Left ventricle myocardium inferior (tissue), 1 donor: ENCODE measurements at regions not wholly inside any gene's neighbourhood (a gene's known extent, or its start where the extent isn't known, plus 50 kb on each side); places are given as distances from the start of the nearest gene placed in this dataset.
"Not testable (repeated sequence)": the region's sequence is repeated elsewhere in the genome, so short reads cannot be mapped to it uniquely, and the experiment has no call there.

ENCODE experiments used
- DNase-seq: peaks from one replicate; pipeline ENCODE4 v3.0.0-alpha.2; 2020
- H3K27ac ChIP-seq: fragments of 200-600 bp; replicated peaks from 2 replicates; pipeline ENCODE4 v1.8.0; 2021
- H3K27me3 ChIP-seq: fragments of 200-600 bp; 2 replicates; pipeline ENCODE4 v1.8.0; 2021; ENCODE audit warnings: low read depth
- H3K36me3 ChIP-seq: fragments of 200-600 bp; 2 replicates; pipeline ENCODE4 v1.8.0; 2021
- H3K4me1 ChIP-seq: fragments of 200-600 bp; 2 replicates; pipeline ENCODE4 v1.8.0; 2021
- H3K4me3 ChIP-seq: fragments of 200-600 bp; 2 replicates; pipeline ENCODE4 v1.8.0; 2021; ENCODE audit warnings: mild to moderate bottlenecking, moderate library complexity
- H3K9me3 ChIP-seq: fragments of 200-600 bp; replicated peaks from 2 replicates; pipeline ENCODE4 v1.8.0; 2021
- intact Hi-C: fragments of 100-400 bp; cut with micrococcal nuclease; formaldehyde crosslinking; loops from one replicate; pipeline ENCODE4 v1.11.0; 2022
- TF ChIP-seq, protein P1 (sequence below): fragments of 200-600 bp; IDR thresholded peaks from 2 replicates; pipeline ENCODE4 v1.8.0; 2021; ENCODE audit warnings: antibody characterized with exemption, mild to moderate bottlenecking, borderline replicate concordance
- donor health status: DM: no; HTN: yes; CAD: no; lungs with severe emphysema.

DNA sequence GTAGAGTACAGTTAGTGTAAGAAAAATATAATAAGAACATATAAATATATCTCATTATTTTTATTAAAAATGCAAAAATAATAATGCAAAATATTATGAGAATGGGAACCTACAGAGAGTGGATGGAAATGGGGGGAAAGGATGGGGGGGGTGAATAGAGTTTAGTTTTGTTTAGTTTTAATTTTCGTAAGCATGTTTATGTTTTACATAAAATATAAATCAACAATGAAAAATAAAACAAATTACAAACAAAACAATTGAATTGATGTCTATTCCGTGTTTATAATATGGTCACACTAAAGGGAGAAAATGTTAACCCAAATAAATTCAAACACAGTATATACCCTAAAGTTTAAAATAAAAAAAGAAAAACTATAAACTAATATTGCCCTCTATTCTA, 1717.4 kb upstream of the SPRY2 start:
- Histone ChIP-seq H3K36me3 (no peaks in the 10 kb centered on the region), H3K27ac (no peak overlapping the region), H3K9me3 (peaks cover 16% of the 10 kb centered on the region), H3K4me3 (no peak overlapping the region), H3K4me1 (no peaks in the 10 kb centered on the region), H3K27me3 (no peaks in the 10 kb centered on the region)
- TF ChIP-seq, protein P1, sequence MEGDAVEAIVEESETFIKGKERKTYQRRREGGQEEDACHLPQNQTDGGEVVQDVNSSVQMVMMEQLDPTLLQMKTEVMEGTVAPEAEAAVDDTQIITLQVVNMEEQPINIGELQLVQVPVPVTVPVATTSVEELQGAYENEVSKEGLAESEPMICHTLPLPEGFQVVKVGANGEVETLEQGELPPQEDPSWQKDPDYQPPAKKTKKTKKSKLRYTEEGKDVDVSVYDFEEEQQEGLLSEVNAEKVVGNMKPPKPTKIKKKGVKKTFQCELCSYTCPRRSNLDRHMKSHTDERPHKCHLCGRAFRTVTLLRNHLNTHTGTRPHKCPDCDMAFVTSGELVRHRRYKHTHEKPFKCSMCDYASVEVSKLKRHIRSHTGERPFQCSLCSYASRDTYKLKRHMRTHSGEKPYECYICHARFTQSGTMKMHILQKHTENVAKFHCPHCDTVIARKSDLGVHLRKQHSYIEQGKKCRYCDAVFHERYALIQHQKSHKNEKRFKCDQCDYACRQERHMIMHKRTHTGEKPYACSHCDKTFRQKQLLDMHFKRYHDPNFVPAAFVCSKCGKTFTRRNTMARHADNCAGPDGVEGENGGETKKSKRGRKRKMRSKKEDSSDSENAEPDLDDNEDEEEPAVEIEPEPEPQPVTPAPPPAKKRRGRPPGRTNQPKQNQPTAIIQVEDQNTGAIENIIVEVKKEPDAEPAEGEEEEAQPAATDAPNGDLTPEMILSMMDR = no peak
- intact Hi-C loops = no loop called here
- no peak for DNase-seq

- not testable (repeated sequence) for H3K27ac ChIP-seq, H3K27me3 ChIP-seq
Measured at GRCh38 chr13:82045316-82045715, 1704.4 kb upstream of the SPRY2 start.

GRCh38 chr13:82036602-82037001, 1695.7 kb upstream of the SPRY2 start:
- TF ChIP-seq, protein P1 = no peak
- Histone ChIP-seq H3K9me3 (peaks cover 6% of the 10 kb centered on the region), H3K4me3 (no peak overlapping the region), H3K27ac (no peak overlapping the region), H3K27me3 (no peaks in the 10 kb centered on the region), H3K4me1 (no peaks in the 10 kb centered on the region), H3K36me3 (no peaks in the 10 kb centered on the region)
- intact Hi-C loops = no loop called here
- no peak for DNase-seq

More at GRCh38 chr13:82045316-82045715, 1704.4 kb upstream of the SPRY2 start:
- H3K9me3 ChIP-seq = peaks cover 24% of the 10 kb centered on the region
- intact Hi-C loops, DNase-seq, H3K4me1 ChIP-seq, H3K4me3 ChIP-seq, H3K36me3 ChIP-seq: not testable (repeated sequence)

DNA sequence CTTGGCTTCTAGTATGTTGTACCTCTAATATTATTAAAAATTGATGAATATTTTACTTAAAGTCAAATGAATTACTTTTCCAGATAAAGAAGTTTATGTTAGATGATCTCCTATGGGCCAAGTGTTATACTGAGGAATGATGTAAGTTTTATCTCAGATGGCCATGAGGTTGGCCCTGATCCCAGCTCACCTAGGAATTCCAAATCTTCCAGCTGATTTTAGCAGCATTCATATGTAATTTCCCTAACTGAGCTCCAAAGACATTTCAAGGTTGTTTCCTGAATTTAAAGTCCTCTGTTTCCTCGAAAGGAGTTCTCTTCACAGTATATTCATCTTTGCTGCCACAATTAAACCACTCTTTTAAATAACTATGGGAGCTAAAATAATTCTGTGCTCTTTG, 1670.4 kb upstream of the SPRY2 start:
- H3K9me3 ChIP-seq = no peaks in the 10 kb centered on the region
- TF ChIP-seq, protein P1 = no peak

DNA sequence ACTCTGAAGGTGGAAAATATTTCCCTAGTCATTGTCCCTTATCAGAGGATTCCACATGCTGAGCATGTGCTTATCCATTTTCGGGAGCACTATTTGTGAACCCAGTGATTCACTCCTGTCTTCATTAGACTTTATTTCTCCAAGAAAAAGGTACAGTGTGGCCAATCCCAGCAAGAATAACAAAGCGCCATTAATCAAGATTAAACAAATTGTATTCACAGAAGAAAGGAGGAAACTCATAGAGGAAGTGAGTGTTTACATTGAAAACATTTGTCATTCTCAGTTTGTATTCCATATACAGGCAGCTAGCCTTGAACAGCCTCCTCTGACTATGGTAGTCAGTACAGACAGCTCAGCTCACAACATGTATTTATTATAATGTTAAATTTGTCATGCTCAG, 1669.9 kb upstream of the SPRY2 start:
- no peak for DNase-seq
- no peak overlapping the region for H3K27ac ChIP-seq
- TF ChIP-seq, protein P1 = no peak
- H3K36me3 ChIP-seq = no peaks in the 10 kb centered on the region
- no peaks in the 10 kb centered on the region for H3K9me3 ChIP-seq
- H3K27me3 ChIP-seq = no peaks in the 10 kb centered on the region
- no peaks in the 10 kb centered on the region for H3K4me1 ChIP-seq
- intact Hi-C loops = no loop called here
- H3K4me3 ChIP-seq = no peak overlapping the region

More for the DNA sequence above, 1670.4 kb upstream of the SPRY2 start:
- Histone ChIP-seq H3K4me3 (no peak overlapping the region), H3K27ac (no peak overlapping the region), H3K36me3 (no peaks in the 10 kb centered on the region), H3K4me1 (no peaks in the 10 kb centered on the region), H3K27me3 (no peaks in the 10 kb centered on the region)
- intact Hi-C loops = no loop called here
- DNase-seq = no peak

DNA sequence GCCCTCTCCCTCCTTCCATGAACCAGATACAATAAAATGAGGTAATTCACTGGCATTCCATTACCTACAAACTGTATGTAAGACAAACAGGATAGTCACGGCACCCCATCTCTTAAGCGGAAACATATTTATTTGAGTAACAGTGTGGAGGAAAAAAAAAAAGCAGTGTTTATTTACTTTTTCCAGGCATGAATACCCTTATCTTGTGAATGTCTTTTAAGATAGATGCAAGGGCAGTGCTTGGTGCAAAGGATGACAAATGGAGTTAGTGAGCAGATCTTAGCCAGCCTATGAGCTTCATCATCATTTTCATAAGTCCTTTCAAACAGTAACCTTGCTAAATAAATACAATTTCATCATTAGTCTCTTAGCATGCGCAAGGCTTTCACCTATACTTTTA, 1661.8 kb upstream of the SPRY2 start:
- Histone ChIP-seq H3K27me3 (no peaks in the 10 kb centered on the region), H3K27ac (no peak overlapping the region), H3K9me3 (no peaks in the 10 kb centered on the region), H3K36me3 (no peaks in the 10 kb centered on the region), H3K4me1 (no peaks in the 10 kb centered on the region), H3K4me3 (no peak overlapping the region)
- DNase-seq = no peak
- intact Hi-C loops = no loop called here
- TF ChIP-seq, protein P1 = no peak
